GM12873 (cell line): ENCODE measurements at regions not wholly inside any gene's neighbourhood (a gene's known extent, or its start where the extent isn't known, plus 50 kb on each side); places are given as distances from the start of the nearest gene placed in this dataset.

Experiments used
- TF ChIP-seq, protein P1 (sequence below): IDR thresholded peaks from 2 replicates; pipeline ENCODE4 v1.5.1; 2012; ENCODE audit warnings: low read depth, mild to moderate bottlenecking, moderate library complexity, low read length, control low read depth; ENCODE audit not compliant: insufficient read depth; ENCODE audit errors: missing control alignments

DNA sequence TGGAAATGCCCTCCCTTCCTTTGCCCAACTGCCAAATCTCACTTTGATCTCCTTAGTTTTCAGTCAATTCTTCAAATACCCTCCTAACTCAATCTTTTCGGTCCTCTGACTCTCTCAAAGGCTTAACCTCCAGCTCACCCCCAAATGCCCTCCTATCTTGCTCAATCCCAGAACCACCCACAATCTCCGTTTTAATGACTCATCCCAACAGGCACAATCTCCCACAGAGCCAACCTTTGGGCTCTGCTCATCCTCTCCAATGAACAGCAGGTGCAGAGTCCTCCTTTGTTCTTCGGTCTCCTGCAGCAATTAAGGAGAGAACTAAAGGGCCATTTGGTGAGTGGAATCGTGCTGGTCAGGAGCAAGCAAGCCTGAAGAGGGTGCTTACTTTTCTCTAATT, 366.1 kb upstream of the CRIM1 start:
- TF ChIP-seq, protein P1, sequence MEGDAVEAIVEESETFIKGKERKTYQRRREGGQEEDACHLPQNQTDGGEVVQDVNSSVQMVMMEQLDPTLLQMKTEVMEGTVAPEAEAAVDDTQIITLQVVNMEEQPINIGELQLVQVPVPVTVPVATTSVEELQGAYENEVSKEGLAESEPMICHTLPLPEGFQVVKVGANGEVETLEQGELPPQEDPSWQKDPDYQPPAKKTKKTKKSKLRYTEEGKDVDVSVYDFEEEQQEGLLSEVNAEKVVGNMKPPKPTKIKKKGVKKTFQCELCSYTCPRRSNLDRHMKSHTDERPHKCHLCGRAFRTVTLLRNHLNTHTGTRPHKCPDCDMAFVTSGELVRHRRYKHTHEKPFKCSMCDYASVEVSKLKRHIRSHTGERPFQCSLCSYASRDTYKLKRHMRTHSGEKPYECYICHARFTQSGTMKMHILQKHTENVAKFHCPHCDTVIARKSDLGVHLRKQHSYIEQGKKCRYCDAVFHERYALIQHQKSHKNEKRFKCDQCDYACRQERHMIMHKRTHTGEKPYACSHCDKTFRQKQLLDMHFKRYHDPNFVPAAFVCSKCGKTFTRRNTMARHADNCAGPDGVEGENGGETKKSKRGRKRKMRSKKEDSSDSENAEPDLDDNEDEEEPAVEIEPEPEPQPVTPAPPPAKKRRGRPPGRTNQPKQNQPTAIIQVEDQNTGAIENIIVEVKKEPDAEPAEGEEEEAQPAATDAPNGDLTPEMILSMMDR, result no peak

DNA sequence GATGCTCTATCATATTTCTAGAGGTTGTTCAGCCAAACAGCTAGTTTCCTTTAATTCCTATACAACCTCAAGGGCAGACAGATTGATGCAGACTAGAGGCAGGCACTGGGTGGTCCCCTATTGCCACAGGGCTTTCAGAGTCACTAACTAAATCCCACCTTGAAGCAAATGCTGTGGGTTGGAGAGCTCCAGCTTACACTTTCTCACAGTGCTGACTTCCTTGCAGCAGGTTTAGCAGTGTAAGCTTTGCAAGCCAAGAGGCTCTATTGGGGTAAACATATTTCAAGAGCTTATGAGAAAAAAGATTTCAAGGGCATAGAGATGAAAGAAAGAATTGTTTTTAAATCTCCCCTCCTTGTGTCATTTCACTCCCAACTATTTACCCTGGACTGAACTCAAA, 366.5 kb upstream of the CRIM1 start:
- TF ChIP-seq, protein P1, result no peak

DNA sequence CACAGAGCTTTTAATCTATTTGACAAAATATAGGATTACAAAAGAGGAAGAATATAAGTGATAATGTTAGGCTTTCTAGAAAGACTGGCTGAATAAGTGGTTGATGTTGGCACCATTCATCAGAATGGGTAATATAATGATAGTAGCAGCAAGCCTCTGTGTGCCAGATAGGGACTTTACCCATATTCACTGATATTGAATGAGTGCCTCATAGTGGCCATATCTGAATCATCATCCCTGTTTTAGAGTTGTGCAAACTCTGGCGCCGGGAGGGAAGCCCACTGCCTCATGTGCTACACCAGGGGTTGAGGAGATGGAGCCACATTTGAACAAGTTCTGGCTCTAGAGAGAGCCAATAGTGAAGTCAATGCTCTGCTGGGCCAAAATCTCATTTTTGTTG, 368.7 kb upstream of the CRIM1 start:
- TF ChIP-seq, protein P1, result no peak

DNA sequence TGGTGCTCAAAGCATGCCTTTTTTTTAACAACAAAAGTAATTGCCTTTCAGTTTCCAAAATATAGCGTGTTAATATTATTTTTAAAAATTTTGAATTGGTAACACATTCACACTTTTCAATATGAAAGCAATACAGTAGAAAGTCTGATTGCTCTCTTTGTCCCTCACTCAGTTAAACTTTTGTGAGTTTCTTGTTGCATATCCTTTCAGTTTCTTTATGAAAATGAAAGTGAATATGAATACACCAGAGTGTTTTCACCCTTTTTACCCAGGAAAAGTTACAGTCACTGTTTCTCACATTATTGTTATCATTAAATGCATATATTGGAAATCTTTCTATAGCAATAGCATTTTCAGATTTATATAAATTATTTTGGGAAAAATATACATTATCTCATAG, 377.4 kb upstream of the CRIM1 start:
- TF ChIP-seq, protein P1, result no peak

DNA sequence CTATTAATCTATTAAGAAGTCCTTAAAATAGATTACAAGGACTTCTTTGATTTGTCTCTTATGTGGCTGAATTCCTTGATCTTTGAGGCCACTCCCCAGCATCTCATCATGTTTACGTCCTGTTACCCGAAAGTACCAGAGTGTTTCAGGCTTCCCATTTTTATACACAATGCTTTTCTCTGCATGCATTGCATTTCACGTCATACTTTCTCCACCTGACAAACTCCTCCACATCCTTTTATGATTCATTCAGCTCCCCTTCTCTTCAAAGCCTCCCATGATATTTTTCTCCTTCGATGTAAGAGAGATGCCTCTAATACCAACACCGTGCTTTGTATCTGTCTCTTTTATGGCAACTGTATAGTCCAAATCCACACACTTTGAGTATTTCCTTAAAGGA, 379.0 kb upstream of the CRIM1 start:
- TF ChIP-seq, protein P1, result no peak

DNA sequence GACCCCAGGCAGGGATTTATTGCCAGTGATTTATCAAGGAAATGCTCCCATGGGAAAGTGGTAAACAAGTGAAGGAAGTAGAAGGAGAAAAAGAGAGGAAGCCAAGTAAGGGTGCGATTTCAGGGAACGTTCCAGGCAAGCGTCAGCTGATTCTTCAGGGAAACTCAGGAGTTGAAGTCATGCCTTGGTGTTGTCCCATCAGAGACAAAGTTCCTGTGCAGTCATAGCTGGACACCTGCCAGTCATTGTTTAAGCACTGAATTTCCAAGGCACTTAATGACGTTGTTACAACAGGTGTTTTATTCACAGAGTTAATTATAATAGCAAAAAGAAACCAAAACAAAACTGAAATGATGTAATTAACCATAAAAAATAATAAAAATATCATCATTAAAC, 381.8 kb upstream of the CRIM1 start:
- TF ChIP-seq, protein P1, result no peak

DNA sequence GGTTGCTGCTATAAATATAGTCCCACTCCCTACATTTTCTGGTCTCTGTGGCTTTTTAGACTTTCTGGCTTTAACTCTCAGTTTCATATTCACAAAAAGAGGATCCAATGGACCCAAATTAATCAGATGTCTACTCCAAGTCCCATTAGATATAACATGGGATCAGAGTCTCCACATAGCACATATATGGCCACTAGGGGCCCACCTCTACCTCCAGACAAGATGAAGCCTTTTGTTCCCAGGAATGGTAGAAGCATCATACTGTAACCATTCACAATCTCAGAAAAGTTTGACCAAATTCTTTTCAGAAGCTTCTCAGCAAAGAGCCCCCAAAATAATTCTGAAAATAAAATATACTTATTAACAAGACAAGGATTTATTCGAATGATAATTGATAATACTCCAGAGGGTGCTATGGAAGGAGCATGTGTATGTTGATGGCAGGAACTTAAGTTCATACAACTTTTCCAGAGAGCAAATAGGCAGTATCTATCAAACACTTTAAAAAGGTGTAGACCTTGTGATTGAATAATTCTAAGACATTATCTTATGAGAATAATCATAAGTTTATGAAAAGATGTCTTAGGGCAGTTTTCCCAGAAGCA, 382.3 kb upstream of the CRIM1 start:
- TF ChIP-seq, protein P1, result peak; percentile 70
